ENCODE measurements at regions not wholly inside any gene's neighbourhood (a gene's known extent, or its start where the extent isn't known, plus 50 kb on each side); places are given as distances from the start of the nearest gene placed in this dataset.
"Not testable (repeated sequence)": the region's sequence is repeated elsewhere in the genome, so short reads cannot be mapped to it uniquely, and the experiment has no call there.

GRCh38 chr14:30160608-30161007 is 233.0 kb upstream of the PRKD1 start:
- no peak for DNase-seq (ENCODE audit: low read depth)

- no peak for DNase-seq (ENCODE audit: low read depth)
These were observed 234.4 kb upstream of the PRKD1 start for GRCh38 chr14:30162066-30162465.

GRCh38 chr14:30165255-30165654 is 237.6 kb upstream of the PRKD1 start:
- DNase-seq (ENCODE audit: low read depth), result no peak

- no peak for DNase-seq (ENCODE audit: low read depth)
These were observed 250.1 kb upstream of the PRKD1 start for GRCh38 chr14:30177781-30178180.

- no peak for DNase-seq (ENCODE audit: low read depth)
These were observed 251.9 kb upstream of the PRKD1 start for GRCh38 chr14:30179381-30180130.

DNA sequence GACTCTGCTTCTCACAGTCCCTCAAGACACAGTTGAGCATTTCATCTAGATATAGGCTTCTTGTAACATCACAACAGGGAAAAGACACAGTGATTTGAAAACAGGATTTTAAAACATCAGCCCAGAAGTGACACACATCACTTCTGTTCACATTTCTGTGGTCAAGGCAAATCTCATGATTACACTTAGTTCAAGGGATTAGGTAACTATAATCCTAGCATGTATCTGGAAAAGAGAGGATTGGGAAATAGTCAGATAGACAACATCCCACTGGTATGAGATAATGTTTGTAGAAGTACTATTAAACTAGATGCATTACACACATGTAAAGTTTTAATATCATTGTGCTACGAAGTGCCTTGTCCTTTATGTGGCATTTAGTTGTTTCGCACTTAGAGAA is 252.6 kb upstream of the PRKD1 start:
- DNase-seq (ENCODE audit: low read depth), result no peak

- DNase-seq (ENCODE audit: low read depth), result no peak
These were observed 258.2 kb upstream of the PRKD1 start for GRCh38 chr14:30185832-30186231.

- no peak for DNase-seq (ENCODE audit: low read depth)
These were observed 264.1 kb upstream of the PRKD1 start for GRCh38 chr14:30191639-30192279.

DNA sequence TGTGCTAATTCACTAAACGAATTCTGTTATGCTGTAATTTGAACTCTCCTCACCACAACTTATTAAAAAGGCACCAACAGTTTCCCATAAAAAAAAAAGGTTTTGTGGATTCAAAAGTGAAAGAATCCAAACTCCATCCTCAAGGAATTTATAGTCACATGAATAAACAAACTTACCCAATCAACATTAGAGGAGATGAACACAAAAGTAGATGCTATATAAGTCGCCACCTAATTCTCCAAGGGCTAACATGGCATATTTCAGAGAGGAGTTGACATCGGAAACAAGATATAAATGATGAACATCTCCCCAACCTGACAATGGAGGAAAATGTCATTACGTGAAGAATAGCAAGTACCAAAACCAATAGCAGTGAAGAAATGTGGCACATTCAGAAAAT is 265.5 kb upstream of the PRKD1 start:
- DNase-seq (ENCODE audit: low read depth), result no peak

GRCh38 chr14:30193845-30194501 is 266.3 kb upstream of the PRKD1 start:
- no peak for DNase-seq (ENCODE audit: low read depth)

DNA sequence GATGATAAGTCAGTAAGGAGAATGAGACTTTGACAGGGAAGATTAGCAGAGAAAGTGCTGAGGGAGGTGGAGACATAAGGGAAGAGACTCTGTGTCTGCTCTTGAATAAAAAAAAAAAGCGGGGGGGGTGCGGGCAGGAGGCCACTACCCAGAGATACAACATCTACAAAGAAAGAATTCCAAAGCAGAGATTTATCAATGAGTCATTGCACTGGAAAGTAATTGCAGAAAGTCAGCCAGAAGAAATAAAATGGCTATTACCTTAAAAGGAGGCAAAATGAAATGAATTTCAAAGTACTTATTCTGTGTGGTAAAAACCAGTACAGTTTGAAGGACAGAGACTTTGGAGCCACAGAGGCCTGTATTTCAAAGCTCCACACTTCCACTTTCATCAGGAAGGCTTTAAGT is 267.1 kb upstream of the PRKD1 start:
- no peak for DNase-seq (ENCODE audit: low read depth)

DNA sequence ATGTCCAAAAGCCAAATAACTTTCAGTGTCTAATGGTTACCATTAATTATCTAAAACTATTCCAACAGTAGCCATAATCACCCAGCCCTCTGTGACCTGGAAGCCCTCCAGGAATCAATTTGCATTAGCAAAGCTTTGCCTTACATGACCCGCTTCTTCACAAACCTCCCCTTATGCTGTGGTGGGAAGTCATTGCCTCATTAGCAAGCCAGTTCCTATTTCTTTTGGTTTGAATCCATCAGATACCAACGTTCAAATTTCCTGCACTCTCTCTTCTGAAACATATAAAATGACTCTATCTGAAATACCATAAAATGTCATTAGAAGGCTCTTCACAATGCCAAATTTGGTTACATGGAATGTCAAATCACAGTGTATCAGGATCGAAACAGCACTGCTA is 268.3 kb upstream of the PRKD1 start:
- DNase-seq (ENCODE audit: low read depth), result no peak

DNA sequence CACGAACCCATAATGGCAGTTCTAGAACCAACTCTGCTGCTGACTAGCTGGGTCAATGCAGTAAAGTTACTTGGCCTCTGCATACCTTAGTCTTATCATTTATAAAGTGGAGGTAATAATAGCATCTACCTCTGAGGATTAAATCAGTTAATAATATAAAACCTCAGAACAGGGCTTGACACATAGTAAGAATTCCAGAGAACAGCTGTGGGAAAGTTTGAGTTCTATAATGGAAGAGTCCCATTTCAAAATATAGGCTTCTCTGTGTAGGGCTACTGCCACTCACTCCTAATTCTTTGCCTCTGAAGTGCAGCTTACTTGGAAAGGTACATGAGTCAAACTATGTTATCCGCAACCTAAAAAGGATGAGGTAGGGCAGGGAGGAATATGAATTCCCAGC is 269.2 kb upstream of the PRKD1 start:
- DNase-seq (ENCODE audit: low read depth), result no peak

DNA sequence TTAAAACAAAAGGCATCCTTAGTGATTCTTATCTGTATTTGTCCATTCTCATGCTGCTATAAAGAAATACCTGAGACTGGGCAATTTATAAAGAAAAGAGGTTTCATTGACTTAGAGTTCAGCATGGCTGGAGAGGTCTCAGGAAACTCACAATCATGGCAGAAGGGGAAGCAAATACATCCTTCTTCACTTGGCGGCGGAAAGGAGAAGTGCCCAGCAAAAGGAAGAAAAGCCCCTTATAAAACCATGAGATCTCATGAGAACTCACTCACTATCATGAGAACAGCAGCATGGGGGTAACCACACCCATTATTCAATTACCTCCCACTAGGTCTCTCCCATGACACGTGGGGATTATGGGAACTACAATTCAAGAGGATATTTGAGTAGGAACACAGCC is 271.1 kb upstream of the PRKD1 start:
- not testable (repeated sequence) for DNase-seq (ENCODE audit: low read depth)

DNA sequence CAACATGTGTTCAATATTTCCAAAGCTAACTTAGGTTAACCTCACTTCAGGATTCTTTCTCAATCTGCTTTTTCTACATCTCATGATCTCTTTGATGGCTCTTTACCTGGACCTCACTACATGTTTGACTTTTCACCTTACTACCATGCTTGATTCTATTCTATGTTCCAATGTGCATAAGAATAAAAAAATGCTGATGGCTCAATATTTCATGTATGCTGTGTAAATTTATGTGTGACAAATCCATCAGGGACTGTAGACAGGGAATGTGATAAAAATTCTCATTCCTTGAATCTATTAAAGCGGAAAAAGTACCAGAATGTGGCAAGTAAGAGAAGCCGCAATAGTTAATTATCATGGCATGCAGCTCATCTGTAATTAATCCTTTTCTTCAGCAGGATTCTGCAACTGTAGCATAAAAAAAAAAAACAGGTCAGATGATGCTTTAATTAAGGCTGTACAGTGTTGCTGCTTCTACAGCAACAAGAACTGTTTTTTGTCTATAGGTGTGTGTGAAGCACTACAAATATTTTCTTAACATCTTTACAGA is 276.9 kb upstream of the PRKD1 start:
- no peak for DNase-seq (ENCODE audit: low read depth)

- DNase-seq (ENCODE audit: low read depth), result no peak
These were observed 281.5 kb upstream of the PRKD1 start for GRCh38 chr14:30209136-30209535.

DNA sequence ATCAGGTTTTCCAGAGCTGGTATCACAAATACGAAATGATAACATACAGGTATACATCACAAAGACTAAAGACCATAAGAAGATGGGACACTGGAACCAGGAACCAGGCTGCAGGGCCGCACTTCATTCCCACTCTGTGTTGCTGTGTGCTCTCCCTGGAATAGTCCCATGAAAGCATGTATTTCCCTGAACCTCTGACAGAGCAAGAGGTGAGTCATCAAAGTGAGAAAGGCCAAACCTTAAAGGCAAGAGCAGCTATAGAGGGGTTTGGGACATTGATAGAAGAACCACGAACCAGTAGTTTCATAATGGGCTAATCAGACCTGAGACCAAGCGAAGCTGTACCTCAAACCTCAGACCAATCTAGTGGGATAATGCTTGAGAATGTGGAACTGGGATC is 283.0 kb upstream of the PRKD1 start:
- no peak for DNase-seq (ENCODE audit: low read depth)

DNA sequence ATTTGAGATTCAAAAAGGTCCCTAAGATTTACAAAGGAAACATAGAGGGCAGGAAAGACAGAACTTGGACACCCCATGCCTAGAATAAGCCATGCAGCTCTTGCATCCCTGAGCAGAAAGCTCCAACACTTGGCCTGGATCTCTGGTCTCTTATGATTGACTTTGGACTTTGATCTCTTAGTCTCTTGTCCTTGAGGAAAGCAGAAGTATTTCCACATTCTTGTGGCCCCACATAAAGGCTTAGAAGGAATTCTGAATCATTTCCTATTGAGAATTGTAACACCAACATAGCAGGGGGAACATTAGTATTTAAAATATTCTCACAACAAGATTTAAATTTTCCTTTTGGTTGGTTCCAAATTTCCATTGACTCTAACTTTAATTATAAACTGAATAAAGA is 283.7 kb upstream of the PRKD1 start:
- DNase-seq (ENCODE audit: low read depth), result no peak

- no peak for DNase-seq (ENCODE audit: low read depth)
These were observed 286.4 kb upstream of the PRKD1 start for GRCh38 chr14:30214014-30214413.

DNA sequence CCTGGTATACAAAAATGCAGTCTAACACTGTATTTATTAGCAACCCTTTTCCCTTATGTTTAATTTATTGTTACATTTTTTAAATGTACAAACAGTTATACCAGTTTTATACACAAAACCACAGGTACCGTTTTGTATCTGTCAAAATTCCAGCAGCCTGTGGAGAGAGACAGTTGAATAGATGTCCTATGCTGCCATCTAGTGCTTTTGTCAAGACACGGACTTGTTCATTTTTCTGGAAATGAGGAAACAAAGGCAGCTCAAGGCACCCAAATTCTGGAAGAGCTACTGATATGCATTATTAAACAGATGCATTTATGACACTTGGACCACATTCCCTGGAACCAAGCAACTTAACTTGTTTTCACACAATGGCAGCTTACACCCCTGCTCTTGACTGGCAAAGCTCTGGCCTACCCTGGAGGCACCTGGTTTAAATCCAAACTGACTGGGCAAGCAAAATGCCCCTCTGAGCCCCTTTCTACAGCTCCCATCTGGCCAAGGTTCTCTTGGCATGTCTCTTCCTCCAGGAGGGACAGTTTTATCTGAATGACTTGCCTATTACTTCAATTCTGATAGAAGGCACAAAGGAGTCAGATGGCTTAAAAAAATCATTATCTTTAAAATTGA is 286.9 kb upstream of the PRKD1 start:
- no peak for DNase-seq (ENCODE audit: low read depth)

DNA sequence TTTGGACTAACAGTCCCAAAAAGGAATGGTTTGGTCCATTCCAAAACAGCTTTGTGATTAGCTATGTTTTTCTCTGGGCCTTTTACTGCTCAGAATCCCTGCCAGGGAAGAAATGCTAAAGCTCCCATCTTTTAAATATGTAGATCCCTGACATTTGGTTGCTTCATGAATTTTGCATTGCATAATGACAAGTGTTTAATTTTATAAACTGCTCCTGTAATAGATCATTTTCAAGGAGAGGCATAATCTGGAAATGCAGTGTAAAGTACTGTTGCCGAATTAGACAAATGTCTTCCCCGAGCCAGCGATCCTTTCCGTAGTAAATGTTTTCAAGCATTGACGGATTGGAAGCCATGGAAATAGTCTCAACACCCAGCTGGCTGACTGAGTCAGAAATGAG is 291.3 kb upstream of the PRKD1 start:
- DNase-seq (ENCODE audit: low read depth), result no peak

- no peak for DNase-seq (ENCODE audit: low read depth)
These were observed 293.9 kb upstream of the PRKD1 start for GRCh38 chr14:30221546-30221945.

DNA sequence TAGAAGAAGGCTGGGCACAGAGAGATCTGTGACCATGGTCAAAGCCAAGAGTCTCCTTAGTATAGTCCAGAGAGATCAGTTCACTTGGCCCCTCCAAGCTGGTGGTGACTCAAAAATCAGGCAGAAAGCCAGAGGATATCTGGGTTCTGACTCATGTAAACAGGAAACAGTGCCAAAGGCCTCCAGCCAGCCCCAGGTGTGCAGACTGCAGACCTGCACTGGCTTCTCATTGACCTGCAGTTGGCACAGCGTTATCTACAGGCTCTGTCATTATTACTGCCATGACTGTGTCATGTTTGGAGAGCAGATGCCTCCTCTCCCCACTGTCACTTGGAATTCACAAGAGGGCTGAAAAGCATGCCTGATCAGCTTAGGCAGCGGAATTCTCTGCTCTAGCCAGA is 295.7 kb upstream of the PRKD1 start:
- no peak for DNase-seq (ENCODE audit: low read depth)
